ENCODE measurements at regions not wholly inside any gene's neighbourhood (a gene's known extent, or its start where the extent isn't known, plus 50 kb on each side); places are given as distances from the start of the nearest gene placed in this dataset.

GRCh38 chr3:134427400-134428111 lies 53.3 kb upstream of the AMOTL2 start:
- ChIA-PET CTCF (no interaction called here), POLR2A (no interaction called here)
- TF ChIP-seq CTCF (IDR thresholded peaks at IDR 0.05; ENCODE audit: control extremely low read depth, extremely low read depth, low read depth, missing control alignments) = no peak
- DNase-seq (ENCODE audit: extremely low spot score) = no peak

DNA sequence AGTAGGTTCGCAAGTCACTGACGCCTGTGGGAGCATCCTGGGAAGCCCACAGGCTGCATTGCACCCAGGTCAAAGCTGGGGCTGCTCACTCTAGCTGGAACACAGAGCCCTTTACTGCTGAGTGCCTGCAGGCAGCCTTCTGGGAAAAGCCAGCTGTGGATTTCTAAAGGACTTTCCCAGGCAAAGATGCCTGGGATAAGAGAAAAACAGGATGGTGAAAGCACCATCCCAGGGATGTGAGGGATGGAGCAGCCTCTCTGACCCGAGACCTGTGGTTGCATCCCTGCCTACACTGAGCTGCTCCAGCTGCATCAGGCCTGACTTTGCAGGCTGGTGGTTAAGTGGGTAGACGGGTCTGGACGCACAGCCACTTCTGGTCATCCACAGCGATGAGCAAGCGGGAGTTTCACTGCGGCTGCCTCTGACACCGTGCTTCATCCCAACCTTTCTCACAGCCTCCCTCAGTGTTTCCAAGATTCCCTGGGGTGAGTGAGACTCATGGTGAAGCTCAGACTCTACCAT lies 52.5 kb upstream of the AMOTL2 start:
- ChIA-PET POLR2A (no interaction called here), CTCF (interaction anchor here (1.0 kb wide), 1 partner anchor 115 kb away, joined by 3 read pairs; no protein-coding TSS in a partner anchor)
- no peak for DNase-seq (ENCODE audit: extremely low spot score)
- TF ChIP-seq CTCF (IDR thresholded peaks at IDR 0.05; ENCODE audit: control extremely low read depth, extremely low read depth, low read depth, missing control alignments) = no peak

- no peak for TF ChIP-seq CTCF (IDR thresholded peaks at IDR 0.05; ENCODE audit: control extremely low read depth, extremely low read depth, low read depth, missing control alignments)
- CTCF ChIA-PET = interaction anchor here (1.0 kb wide), 2 partner anchors 19 to 114 kb away, joined by 3 to 4 read pairs; no protein-coding TSS in a partner anchor
- POLR2A ChIA-PET = no interaction called here
- DNase-seq (ENCODE audit: extremely low spot score) = no peak
Observed at GRCh38 chr3:134425943-134426342, 51.7 kb upstream of the AMOTL2 start.

Measured in GM10248 (cell line).